Transverse colon (tissue), 4 donors: ENCODE measurements at regions not wholly inside any gene's neighbourhood (a gene's known extent, or its start where the extent isn't known, plus 50 kb on each side); places are given as distances from the start of the nearest gene placed in this dataset.

ENCODE experiments used
- DNase-seq: peaks from one replicate; pipeline ENCODE4 v3.0.0-alpha.2; 2019
- H3K27ac ChIP-seq, 4 donors: fragments of 200-600 bp; sonication (generic); 2 replicates each; pipeline ENCODE4 v1.5.1; 2016 to 2018; ENCODE audit warnings: inconsistent platforms in 4 of 4
- H3K27me3 ChIP-seq: fragments of 200-600 bp; sonication (generic); 2 replicates; pipeline ENCODE4 v1.5.1; 2017; ENCODE audit warnings: inconsistent platforms
- H3K36me3 ChIP-seq, 4 donors: fragments of 200-600 bp; sonication (generic); 2 replicates each; pipeline ENCODE4 v1.5.1; 2017 to 2019; ENCODE audit warnings: inconsistent platforms in 4 of 4
- H3K4me1 ChIP-seq, 4 donors: fragments of 200-600 bp; sonication (generic); 2 replicates each; pipeline ENCODE4 v1.5.1; 2017 to 2020; ENCODE audit warnings: inconsistent platforms in 4 of 4
- H3K4me3 ChIP-seq, 4 donors: fragments of 200-600 bp; sonication (generic); 1 replicate in 1 of 4; 2 replicates in 3 of 4; pipeline versions ENCODE4 v1.5.1 to v1.6.1; 2017 to 2019; ENCODE audit warnings: inconsistent platforms in 4 of 4
- H3K9me3 ChIP-seq, 2 donors: fragments of 200-600 bp; sonication (generic); 2 replicates each; pipeline ENCODE4 v1.5.1; 2017 to 2019; ENCODE audit warnings: inconsistent platforms in 2 of 2
- EP300 ChIP-seq: sonication (generic); formaldehyde crosslinking; IDR thresholded peaks from one replicate; pipeline ENCODE4 v1.6.1; 2017; ENCODE audit warnings: antibody characterized with exemption, low read depth
- POLR2A ChIP-seq: fragments of 450-650 bp; IDR thresholded peaks from one replicate; pipeline ENCODE4 v1.6.1; 2016; ENCODE audit warnings: antibody characterized with exemption, mild to moderate bottlenecking, moderate library complexity
- POLR2AphosphoS5 ChIP-seq, 3 donors: sonication (generic); formaldehyde crosslinking; IDR thresholded peaks; one replicate each; pipeline ENCODE4 v1.6.1; 2016; ENCODE audit warnings: antibody characterized with exemption in 3 of 3
- WGBS, 2 donors: methylation state at CpG; one replicate each; pipeline ENCODE4 v1.1.5; 2018; ENCODE audit warnings: low coverage in 1 of 2; 5-methylcytosine and 5-hydroxymethylcytosine counted together
- in situ Hi-C, 4 donors: fragments of 200-750 bp; cut with MboI; loops; one replicate each; pipeline versions ENCODE4 v1.15.0 to v1.15.1; 2017; ENCODE audit warnings: low sequenced_read_pairs in 3 of 4, low pct_ligation_motif_present in 1 of 4, low pct_unique_long_range_greater_than_20kb in 1 of 4
- intact Hi-C: fragments of 100-400 bp; cut with DNase I; formaldehyde crosslinking; loops from one replicate; pipeline ENCODE4 v1.15.1; 2023; ENCODE audit warnings: low total_unique reads
- TF ChIP-seq, protein P1 (sequence below), 5 experiments: fragments of 200-600 bp in 3 of 5; fragments of 450-650 bp in 2 of 5; sonication (generic) in 3 of 5; IDR thresholded peaks; 1 replicate in 2 of 5; 2 replicates in 3 of 5; pipeline ENCODE4 v1.5.1; 2016 to 2017; ENCODE audit warnings: antibody characterized with exemption in 5 of 5, inconsistent platforms in 3 of 5, mild to moderate bottlenecking in 2 of 5, moderate library complexity in 1 of 5

DNA sequence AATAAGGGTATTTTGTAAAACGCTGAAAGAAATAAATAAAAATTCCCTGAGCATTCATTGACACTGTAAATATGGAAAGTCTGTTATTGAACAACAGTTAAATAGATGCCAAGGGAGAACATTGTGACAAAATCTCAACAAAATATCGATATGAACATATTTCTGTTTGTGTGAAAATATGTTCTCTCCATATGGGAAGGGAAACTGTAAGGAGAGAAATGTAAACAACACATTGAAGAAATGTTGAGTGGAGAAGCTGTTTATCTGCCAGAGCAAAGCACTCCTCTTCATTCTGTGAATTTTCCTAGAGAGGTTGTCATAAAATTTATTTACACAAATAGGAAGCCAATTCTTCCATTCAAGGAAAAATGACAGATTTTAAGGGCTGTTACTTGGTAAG lies 57.1 kb upstream of the EOMES start:
- in situ Hi-C loops (no loop called here), intact Hi-C loops (no loop called here)
- Histone ChIP-seq H3K27me3 (no peaks in the 10 kb centered on the region), H3K4me1 (no peaks in the 10 kb centered on the region), H3K4me3 (no peak overlapping the region), H3K27ac (no peak overlapping the region), H3K9me3 (no peaks in the 10 kb centered on the region), H3K36me3 (no peaks in the 10 kb centered on the region)
- 53 to 59% methylated on average over 2 of the region's 2 CpGs for WGBS, 2 donors
- no peak for DNase-seq
- no peak for TF ChIP-seq POLR2AphosphoS5 (IDR thresholded peaks at IDR 0.05)
- no peak for TF ChIP-seq POLR2A
- TF ChIP-seq, protein P1, sequence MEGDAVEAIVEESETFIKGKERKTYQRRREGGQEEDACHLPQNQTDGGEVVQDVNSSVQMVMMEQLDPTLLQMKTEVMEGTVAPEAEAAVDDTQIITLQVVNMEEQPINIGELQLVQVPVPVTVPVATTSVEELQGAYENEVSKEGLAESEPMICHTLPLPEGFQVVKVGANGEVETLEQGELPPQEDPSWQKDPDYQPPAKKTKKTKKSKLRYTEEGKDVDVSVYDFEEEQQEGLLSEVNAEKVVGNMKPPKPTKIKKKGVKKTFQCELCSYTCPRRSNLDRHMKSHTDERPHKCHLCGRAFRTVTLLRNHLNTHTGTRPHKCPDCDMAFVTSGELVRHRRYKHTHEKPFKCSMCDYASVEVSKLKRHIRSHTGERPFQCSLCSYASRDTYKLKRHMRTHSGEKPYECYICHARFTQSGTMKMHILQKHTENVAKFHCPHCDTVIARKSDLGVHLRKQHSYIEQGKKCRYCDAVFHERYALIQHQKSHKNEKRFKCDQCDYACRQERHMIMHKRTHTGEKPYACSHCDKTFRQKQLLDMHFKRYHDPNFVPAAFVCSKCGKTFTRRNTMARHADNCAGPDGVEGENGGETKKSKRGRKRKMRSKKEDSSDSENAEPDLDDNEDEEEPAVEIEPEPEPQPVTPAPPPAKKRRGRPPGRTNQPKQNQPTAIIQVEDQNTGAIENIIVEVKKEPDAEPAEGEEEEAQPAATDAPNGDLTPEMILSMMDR (IDR thresholded peaks at IDR 0.05), result no peak
- no peak for TF ChIP-seq EP300

DNA sequence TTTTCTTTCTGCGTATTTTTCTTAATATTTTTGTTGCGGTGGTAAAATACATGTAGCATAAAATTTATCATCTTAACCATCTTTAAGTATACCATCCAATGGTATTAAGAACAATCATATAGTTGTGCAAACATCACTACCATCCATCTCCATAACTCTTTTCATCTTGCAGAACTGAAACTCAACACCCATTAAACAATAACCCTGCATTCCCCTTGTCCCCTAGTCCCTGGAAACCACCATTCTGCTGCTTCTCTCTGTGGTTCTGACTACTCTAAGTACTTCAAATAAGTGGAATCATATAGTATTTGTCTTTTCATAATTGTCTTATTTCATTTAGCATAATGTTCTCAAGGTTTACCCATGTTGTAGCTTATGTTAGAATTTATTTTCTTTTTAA lies 67.3 kb upstream of the EOMES start:
- in situ Hi-C loops (no loop called here), intact Hi-C loops (no loop called here)
- 83 to 96% methylated on average over 1 to 2 of the region's 2 CpGs for WGBS, 2 donors
- H3K27ac ChIP-seq, result no peak overlapping the region
- no peak for TF ChIP-seq POLR2AphosphoS5 (IDR thresholded peaks at IDR 0.05)
- TF ChIP-seq EP300, result no peak
- TF ChIP-seq, protein P1 (IDR thresholded peaks at IDR 0.05), result no peak
- no peak for TF ChIP-seq POLR2A
- no peak for DNase-seq
- H3K4me3 ChIP-seq, result no peak overlapping the region
- no peaks in the 10 kb centered on the region for H3K27me3 ChIP-seq
- no peaks in the 10 kb centered on the region for H3K4me1 ChIP-seq
- H3K9me3 ChIP-seq, result no peaks in the 10 kb centered on the region
- no peaks in the 10 kb centered on the region for H3K36me3 ChIP-seq

DNA sequence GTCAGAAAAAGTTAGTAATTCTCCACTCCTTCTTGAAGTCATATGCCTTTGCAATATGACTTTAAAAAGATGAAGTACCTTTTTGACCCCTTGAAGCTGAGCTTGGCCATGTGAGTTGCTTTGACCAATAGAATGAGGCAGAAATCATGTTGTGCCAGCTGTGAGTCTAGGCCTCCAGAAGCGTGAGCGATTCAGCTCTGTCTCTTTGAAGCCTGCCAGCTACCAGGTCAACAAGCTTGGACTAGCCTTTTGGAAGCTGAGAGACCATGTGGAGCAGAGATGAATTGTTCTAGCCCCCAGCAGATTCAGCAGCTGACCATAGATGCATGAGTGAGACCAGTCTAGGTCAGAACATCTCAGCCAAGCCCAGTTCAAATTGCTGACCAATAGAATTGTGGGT lies 69.8 kb upstream of the EOMES start:
- DNase-seq, result no peak
- TF ChIP-seq POLR2AphosphoS5 (IDR thresholded peaks at IDR 0.05) (no peak), POLR2A (no peak), EP300 (no peak)
- TF ChIP-seq, protein P1 (IDR thresholded peaks at IDR 0.05), result no peak
- H3K27ac ChIP-seq, result no peak overlapping the region
- intact Hi-C loops (no loop called here), in situ Hi-C loops (no loop called here)
- H3K4me1 ChIP-seq, result no peaks in the 10 kb centered on the region
- H3K36me3 ChIP-seq, result no peaks in the 10 kb centered on the region
- 72% methylated on average over 2 of the region's 2 CpGs; no CpG with 5 or more reads in 1 of the 2 donors for WGBS, 2 donors
- no peaks in the 10 kb centered on the region for H3K27me3 ChIP-seq
- no peaks in the 10 kb centered on the region for H3K9me3 ChIP-seq
- no peak overlapping the region for H3K4me3 ChIP-seq

DNA sequence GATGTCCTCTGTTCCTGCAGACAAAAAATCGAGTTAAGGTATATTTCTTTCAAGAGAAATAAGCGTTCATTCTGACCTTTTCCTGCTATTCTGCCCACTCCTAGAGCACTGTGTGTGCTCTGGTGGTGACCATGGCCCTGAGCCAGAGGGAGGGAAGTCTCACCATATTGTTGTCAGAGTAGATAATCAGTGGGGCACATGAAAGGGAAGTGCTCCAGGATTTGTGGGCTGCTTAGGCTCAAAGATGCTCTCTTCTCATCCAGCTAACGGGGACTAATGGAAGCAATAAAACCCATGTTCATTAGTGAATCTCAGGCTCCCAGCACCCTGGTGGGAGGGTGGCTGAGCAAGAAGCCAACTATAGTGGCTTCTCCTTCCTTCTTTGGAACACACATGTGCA lies 70.7 kb upstream of the EOMES start:
- no peak overlapping the region for H3K27ac ChIP-seq
- H3K4me1 ChIP-seq, result no peaks in the 10 kb centered on the region
- DNase-seq, result no peak
- H3K36me3 ChIP-seq, result no peaks in the 10 kb centered on the region
- 44% methylated on average over 3 of the region's 3 CpGs; no CpG with 5 or more reads in 1 of the 2 donors for WGBS, 2 donors
- H3K9me3 ChIP-seq, result no peaks in the 10 kb centered on the region
- in situ Hi-C loops (no loop called here), intact Hi-C loops (no loop called here)
- no peaks in the 10 kb centered on the region for H3K27me3 ChIP-seq
- H3K4me3 ChIP-seq, result no peak overlapping the region
- TF ChIP-seq POLR2A (no peak), EP300 (no peak), POLR2AphosphoS5 (IDR thresholded peaks at IDR 0.05) (no peak)

DNA sequence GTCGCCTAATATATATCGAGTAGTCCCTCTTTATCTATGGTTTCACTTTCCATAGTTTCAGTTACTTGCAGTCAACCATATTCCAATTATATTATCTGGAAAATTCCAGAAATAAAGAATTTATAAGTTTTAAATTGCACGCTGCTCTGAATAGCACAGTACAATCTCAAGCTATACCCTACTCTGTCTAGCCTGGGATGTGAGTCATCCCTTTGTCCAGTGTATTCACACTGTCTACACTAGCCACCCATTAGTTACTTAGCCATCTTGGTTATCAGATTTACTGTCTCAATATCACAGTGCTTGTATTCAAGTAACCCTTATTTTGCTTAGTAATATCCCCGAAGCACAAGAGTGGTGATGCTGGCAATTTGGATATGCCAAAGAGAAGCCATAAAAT lies 72.1 kb upstream of the EOMES start:
- Histone ChIP-seq H3K4me1 (no peaks in the 10 kb centered on the region), H3K9me3 (no peaks in the 10 kb centered on the region), H3K27me3 (no peaks in the 10 kb centered on the region), H3K27ac (no peak overlapping the region), H3K4me3 (no peak overlapping the region), H3K36me3 (no peaks in the 10 kb centered on the region)
- DNase-seq, result no peak
- WGBS, 2 donors, result 90 to 94% methylated on average over 4 of the region's 4 CpGs
- intact Hi-C loops (no loop called here), in situ Hi-C loops (no loop called here)
- TF ChIP-seq POLR2A (no peak), POLR2AphosphoS5 (IDR thresholded peaks at IDR 0.05) (no peak), EP300 (no peak)
- TF ChIP-seq, protein P1 (IDR thresholded peaks at IDR 0.05), result no peak
